SK-N-SH (cell line): ENCODE measurements at regions not wholly inside any gene's neighbourhood (a gene's known extent, or its start where the extent isn't known, plus 50 kb on each side); places are given as distances from the start of the nearest gene placed in this dataset.

Experiments
- CTCF ChIA-PET: fragments of 300-600, 350-600 bp; formaldehyde crosslinking; extraction: SDS; loops from one replicate; lab custom pipeline; 2021; lab: Yijun Ruan, JAX
- POLR2A ChIA-PET: fragments of 350-600 bp; sonication (Branson Sonifier 250); formaldehyde crosslinking; extraction: SDS; loops from one replicate; lab custom pipeline; 2020; ENCODE audit warnings: antibody characterized with exemption, inconsistent platforms; lab: Yijun Ruan, JAX
- DNase-seq: peaks from one replicate; pipeline ENCODE4 v3.0.0; 2012
- H2AFZ ChIP-seq: fragments of 200-600 bp; sonication (generic); 2 replicates; pipeline ENCODE4 v1.8.1; 2016; ENCODE audit warnings: antibody characterized with exemption, mild to moderate bottlenecking, low read depth
- H3F3A ChIP-seq: fragments of 200-600 bp; sonication (generic); replicated peaks from 2 replicates; pipeline ENCODE3; 2016; ENCODE audit warnings: antibody characterized with exemption, mild to moderate bottlenecking; ENCODE audit not compliant: insufficient read depth
- H3K27ac ChIP-seq, 2 experiments: fragments of 200-500 bp in 1 of 2; fragments of 200-600 bp in 1 of 2; sonication (Bioruptor generic) in 1 of 2; sonication (generic), shearing (Covaris generic) in 1 of 2; 2 replicates each; pipeline versions ENCODE4 v1.5.1 to v1.6.1; 2014 to 2016; ENCODE audit warnings: low read depth in 2 of 2, inconsistent platforms in 1 of 2, low read length in 1 of 2, mild to moderate bottlenecking in 1 of 2, mixed read lengths in 1 of 2
- H3K27me3 ChIP-seq: fragments of 200-600 bp; sonication (generic), shearing (Covaris generic); 2 replicates; pipeline ENCODE4 v1.6.1; 2016; ENCODE audit warnings: mixed run types; ENCODE audit not compliant: insufficient read depth
- H3K36me3 ChIP-seq, 2 experiments: fragments of 200-500 bp in 1 of 2; fragments of 200-600 bp in 1 of 2; sonication (Bioruptor generic) in 1 of 2; sonication (generic) in 1 of 2; replicated peaks in 1 of 2; 2 replicates each; pipeline versions ENCODE3 to v1.5.1; 2014 to 2016; ENCODE audit warnings: low read length in 1 of 2, mild to moderate bottlenecking in 1 of 2; ENCODE audit not compliant: insufficient read depth in 2 of 2, control insufficient read depth in 1 of 2
- H3K4me1 ChIP-seq, 2 experiments: fragments of 200-500 bp in 1 of 2; fragments of 200-600 bp in 1 of 2; sonication (Bioruptor generic) in 1 of 2; sonication (generic), shearing (Covaris generic) in 1 of 2; 2 replicates each; pipeline versions ENCODE4 v1.5.1 to v1.6.1; 2014 to 2016; ENCODE audit warnings: low read depth in 1 of 2, low read length in 1 of 2, mixed run types in 1 of 2; ENCODE audit not compliant: insufficient read depth in 2 of 2, control insufficient read depth in 1 of 2
- H3K4me2 ChIP-seq: fragments of 200-600 bp; sonication (generic), shearing (Covaris generic); 2 replicates; pipeline ENCODE4 v1.6.1; 2017; ENCODE audit warnings: mixed run types
- H3K4me3 ChIP-seq, 2 experiments: fragments of 200-500 bp in 1 of 2; fragments of 200-600 bp in 1 of 2; sonication (Bioruptor generic) in 1 of 2; sonication (generic), shearing (Covaris generic) in 1 of 2; 2 replicates each; pipeline versions ENCODE4 v1.5.1 to v1.8.1; 2014 to 2016; ENCODE audit warnings: low read depth in 2 of 2, inconsistent platforms in 1 of 2, low read length in 1 of 2, mild to moderate bottlenecking in 1 of 2, mixed read lengths in 1 of 2, moderate library complexity in 1 of 2
- H3K79me2 ChIP-seq: fragments of 200-600 bp; sonication (generic); 2 replicates; pipeline ENCODE4 v1.8.1; 2017; ENCODE audit warnings: mild to moderate bottlenecking; ENCODE audit not compliant: insufficient read depth
- H3K9ac ChIP-seq: fragments of 200-600 bp; sonication (generic); 2 replicates; pipeline ENCODE4 v1.6.1; 2017; ENCODE audit warnings: mixed run types
- H3K9me2 ChIP-seq: fragments of 200-600 bp; sonication (generic); 2 replicates; pipeline ENCODE4 v1.6.1; 2017; ENCODE audit warnings: mixed run types
- H3K9me3 ChIP-seq: fragments of 200-600 bp; sonication (generic); 2 replicates; pipeline ENCODE4 v1.6.1; 2017; ENCODE audit warnings: mixed run types, mild to moderate bottlenecking, moderate library complexity
- H4K20me1 ChIP-seq: fragments of 200-600 bp; sonication (generic); 2 replicates; pipeline ENCODE4 v1.6.1; 2017; ENCODE audit warnings: mild to moderate bottlenecking, mixed run types; ENCODE audit not compliant: insufficient read depth
- CHD2 ChIP-seq: fragments of 150-350 bp; IDR thresholded peaks from 2 replicates; pipeline ENCODE4 v1.6.1; 2018; ENCODE audit warnings: low read length; ENCODE audit not compliant: partially characterized antibody
- GABPA ChIP-seq: IDR thresholded peaks from 2 replicates; pipeline ENCODE4 v1.4.0; 2012; ENCODE audit warnings: low read depth, mild to moderate bottlenecking
- JUND ChIP-seq: IDR thresholded peaks from 2 replicates; pipeline ENCODE4 v1.4.0; 2012
- NFIC ChIP-seq: IDR thresholded peaks from 2 replicates; pipeline ENCODE4 v1.4.0; 2012; ENCODE audit warnings: borderline replicate concordance
- RAD21 ChIP-seq: IDR thresholded peaks from 2 replicates; pipeline ENCODE4 v1.6.1; 2012; ENCODE audit warnings: mild to moderate bottlenecking, low read length
- RFX5 ChIP-seq: IDR thresholded peaks from 2 replicates; pipeline ENCODE4 v1.6.1; 2012; ENCODE audit warnings: mild to moderate bottlenecking, improper control_type of control experiment, low read length
- RXRA ChIP-seq: IDR thresholded peaks from 2 replicates; pipeline ENCODE4 v1.4.0; 2012; ENCODE audit warnings: low read depth, mild to moderate bottlenecking, borderline replicate concordance
- SIN3A ChIP-seq: IDR thresholded peaks from 2 replicates; pipeline ENCODE4 v1.6.1; 2012; ENCODE audit warnings: low read depth, mild to moderate bottlenecking, low read length, moderate library complexity, borderline replicate concordance
- SMC3 ChIP-seq: IDR thresholded peaks from 2 replicates; pipeline ENCODE4 v1.6.1; 2012; ENCODE audit warnings: low read depth, low read length, improper control_type of control experiment
- TAF1 ChIP-seq: IDR thresholded peaks from 2 replicates; pipeline ENCODE4 v1.6.1; 2012; ENCODE audit warnings: low read depth, mild to moderate bottlenecking, low read length, moderate library complexity, borderline replicate concordance
- TCF12 ChIP-seq: IDR thresholded peaks from 2 replicates; pipeline ENCODE4 v1.4.0; 2012
- TEAD4 ChIP-seq: IDR thresholded peaks from 2 replicates; pipeline ENCODE4 v1.4.0; 2012; ENCODE audit warnings: mild to moderate bottlenecking, borderline replicate concordance; ENCODE audit not compliant: insufficient read depth
- TF ChIP-seq, protein P1 (sequence below): fragments of 150-350 bp; IDR thresholded peaks from 2 replicates; pipeline ENCODE4 v1.6.1; 2016; ENCODE audit warnings: mild to moderate bottlenecking, low read depth, low read length
- TF ChIP-seq, protein P2 (sequence below): fragments of 150-350 bp; IDR thresholded peaks from 2 replicates; pipeline ENCODE4 v1.6.1; 2017; ENCODE audit warnings: antibody characterized with exemption, low read length, low read depth, borderline replicate concordance
- TF ChIP-seq, protein P3 (sequence below): fragments of 200-600 bp; sonication (generic); IDR thresholded peaks from 2 replicates; pipeline ENCODE4 v1.6.1; 2017; ENCODE audit warnings: antibody characterized with exemption, mild to moderate bottlenecking, moderate library complexity
- TF ChIP-seq, protein P4 (sequence below): IDR thresholded peaks from 2 replicates; pipeline ENCODE4 v1.4.0; 2012; ENCODE audit warnings: low read depth, borderline replicate concordance
- TF ChIP-seq, protein P5 (sequence below): IDR thresholded peaks from 2 replicates; pipeline ENCODE4; 2012

DNA sequence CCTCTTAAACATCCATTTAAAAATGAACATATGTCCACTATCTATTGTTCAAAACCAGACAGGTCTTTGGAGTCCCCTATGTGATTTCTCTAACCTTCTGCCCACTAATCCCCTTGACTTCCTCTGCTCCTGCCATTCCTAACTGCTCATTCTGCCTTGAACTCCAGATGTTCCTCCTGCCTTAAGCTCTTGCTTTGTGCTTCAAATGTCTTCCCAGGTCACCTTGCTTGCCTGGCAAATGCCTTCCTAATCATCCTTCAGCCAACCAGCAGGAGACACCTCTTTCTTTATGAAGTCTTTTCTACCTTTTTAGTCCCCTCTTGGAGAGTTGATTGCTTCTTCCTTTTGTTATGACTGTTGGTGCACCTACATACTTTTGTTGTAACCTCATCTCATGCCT, 1043.0 kb upstream of the CHAC2 start:
- Histone ChIP-seq H3K9ac (no peak overlapping the region), H3K79me2 (no peaks in the 10 kb centered on the region), H4K20me1 (no peaks in the 10 kb centered on the region), H3F3A (no peaks in the 10 kb centered on the region), H3K27ac (no peak overlapping the region), H3K9me3 (no peaks in the 10 kb centered on the region), H3K4me2 (no peak overlapping the region), H3K4me3 (no peak overlapping the region), H3K27me3 (no peaks in the 10 kb centered on the region), H2AFZ (no peak overlapping the region), H3K36me3 (no peaks in the 10 kb centered on the region), H3K4me1 (no peaks in the 10 kb centered on the region), H3K9me2 (no peaks in the 10 kb centered on the region)
- ChIA-PET CTCF (no interaction called here), POLR2A (no interaction called here)
- TF ChIP-seq, protein P1, sequence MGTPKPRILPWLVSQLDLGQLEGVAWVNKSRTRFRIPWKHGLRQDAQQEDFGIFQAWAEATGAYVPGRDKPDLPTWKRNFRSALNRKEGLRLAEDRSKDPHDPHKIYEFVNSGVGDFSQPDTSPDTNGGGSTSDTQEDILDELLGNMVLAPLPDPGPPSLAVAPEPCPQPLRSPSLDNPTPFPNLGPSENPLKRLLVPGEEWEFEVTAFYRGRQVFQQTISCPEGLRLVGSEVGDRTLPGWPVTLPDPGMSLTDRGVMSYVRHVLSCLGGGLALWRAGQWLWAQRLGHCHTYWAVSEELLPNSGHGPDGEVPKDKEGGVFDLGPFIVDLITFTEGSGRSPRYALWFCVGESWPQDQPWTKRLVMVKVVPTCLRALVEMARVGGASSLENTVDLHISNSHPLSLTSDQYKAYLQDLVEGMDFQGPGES: no peak
- no peak for TF ChIP-seq TEAD4
- TF ChIP-seq CHD2: no peak
- no peak for TF ChIP-seq NFIC
- TF ChIP-seq, protein P2, sequence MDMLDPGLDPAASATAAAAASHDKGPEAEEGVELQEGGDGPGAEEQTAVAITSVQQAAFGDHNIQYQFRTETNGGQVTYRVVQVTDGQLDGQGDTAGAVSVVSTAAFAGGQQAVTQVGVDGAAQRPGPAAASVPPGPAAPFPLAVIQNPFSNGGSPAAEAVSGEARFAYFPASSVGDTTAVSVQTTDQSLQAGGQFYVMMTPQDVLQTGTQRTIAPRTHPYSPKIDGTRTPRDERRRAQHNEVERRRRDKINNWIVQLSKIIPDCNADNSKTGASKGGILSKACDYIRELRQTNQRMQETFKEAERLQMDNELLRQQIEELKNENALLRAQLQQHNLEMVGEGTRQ: no peak
- TF ChIP-seq SMC3: no peak
- TF ChIP-seq, protein P3, sequence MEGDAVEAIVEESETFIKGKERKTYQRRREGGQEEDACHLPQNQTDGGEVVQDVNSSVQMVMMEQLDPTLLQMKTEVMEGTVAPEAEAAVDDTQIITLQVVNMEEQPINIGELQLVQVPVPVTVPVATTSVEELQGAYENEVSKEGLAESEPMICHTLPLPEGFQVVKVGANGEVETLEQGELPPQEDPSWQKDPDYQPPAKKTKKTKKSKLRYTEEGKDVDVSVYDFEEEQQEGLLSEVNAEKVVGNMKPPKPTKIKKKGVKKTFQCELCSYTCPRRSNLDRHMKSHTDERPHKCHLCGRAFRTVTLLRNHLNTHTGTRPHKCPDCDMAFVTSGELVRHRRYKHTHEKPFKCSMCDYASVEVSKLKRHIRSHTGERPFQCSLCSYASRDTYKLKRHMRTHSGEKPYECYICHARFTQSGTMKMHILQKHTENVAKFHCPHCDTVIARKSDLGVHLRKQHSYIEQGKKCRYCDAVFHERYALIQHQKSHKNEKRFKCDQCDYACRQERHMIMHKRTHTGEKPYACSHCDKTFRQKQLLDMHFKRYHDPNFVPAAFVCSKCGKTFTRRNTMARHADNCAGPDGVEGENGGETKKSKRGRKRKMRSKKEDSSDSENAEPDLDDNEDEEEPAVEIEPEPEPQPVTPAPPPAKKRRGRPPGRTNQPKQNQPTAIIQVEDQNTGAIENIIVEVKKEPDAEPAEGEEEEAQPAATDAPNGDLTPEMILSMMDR: no peak
- no peak for TF ChIP-seq RFX5
- TF ChIP-seq, protein P4, sequence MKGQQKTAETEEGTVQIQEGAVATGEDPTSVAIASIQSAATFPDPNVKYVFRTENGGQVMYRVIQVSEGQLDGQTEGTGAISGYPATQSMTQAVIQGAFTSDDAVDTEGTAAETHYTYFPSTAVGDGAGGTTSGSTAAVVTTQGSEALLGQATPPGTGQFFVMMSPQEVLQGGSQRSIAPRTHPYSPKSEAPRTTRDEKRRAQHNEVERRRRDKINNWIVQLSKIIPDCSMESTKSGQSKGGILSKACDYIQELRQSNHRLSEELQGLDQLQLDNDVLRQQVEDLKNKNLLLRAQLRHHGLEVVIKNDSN: no peak
- TF ChIP-seq RAD21: no peak
- TF ChIP-seq JUND: no peak
- TF ChIP-seq TAF1: no peak
- no peak for TF ChIP-seq SIN3A
- TF ChIP-seq TCF12: no peak
- TF ChIP-seq RXRA: no peak
- TF ChIP-seq, protein P5, sequence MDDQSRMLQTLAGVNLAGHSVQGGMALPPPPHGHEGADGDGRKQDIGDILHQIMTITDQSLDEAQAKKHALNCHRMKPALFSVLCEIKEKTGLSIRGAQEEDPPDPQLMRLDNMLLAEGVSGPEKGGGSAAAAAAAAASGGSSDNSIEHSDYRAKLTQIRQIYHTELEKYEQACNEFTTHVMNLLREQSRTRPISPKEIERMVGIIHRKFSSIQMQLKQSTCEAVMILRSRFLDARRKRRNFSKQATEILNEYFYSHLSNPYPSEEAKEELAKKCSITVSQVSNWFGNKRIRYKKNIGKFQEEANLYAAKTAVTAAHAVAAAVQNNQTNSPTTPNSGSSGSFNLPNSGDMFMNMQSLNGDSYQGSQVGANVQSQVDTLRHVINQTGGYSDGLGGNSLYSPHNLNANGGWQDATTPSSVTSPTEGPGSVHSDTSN: no peak
- TF ChIP-seq GABPA: no peak
- DNase-seq: no peak
